Ramos (cell line): ENCODE measurements at regions not wholly inside any gene's neighbourhood (a gene's known extent, or its start where the extent isn't known, plus 50 kb on each side); places are given as distances from the start of the nearest gene placed in this dataset.

Experiments used
- in situ Hi-C: fragments of 300-500 bp; cut with MboI; formaldehyde crosslinking; loops from one replicate; pipeline ENCODE4 v1.14.3; 2022; ENCODE audit warnings: low sequenced_read_pairs; ENCODE audit not compliant: unreplicated experiment

GRCh38 chr10:21184216-21184615 lies 287.1 kb upstream of the NEBL start:
- in situ Hi-C loops, result no loop called here

DNA sequence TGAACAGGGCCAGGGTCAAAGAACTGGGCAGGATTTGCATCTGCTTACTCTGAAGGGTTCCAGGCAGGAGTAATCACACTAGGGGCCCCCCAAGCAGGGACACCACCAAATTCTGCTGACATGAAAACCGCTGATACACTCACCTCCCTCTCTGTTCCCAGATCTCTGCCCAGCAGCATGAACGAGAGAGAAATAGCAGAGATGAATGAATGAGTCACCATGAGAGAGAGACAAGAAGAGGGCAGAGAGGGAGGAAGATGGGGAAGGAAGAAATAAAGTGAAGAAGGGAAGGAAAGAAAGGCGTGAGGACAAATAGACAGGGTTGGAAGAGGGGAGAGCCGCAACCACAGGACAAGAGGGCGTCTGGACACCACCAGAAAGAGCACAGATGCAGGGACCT lies 285.9 kb upstream of the NEBL start:
- in situ Hi-C loops, result no loop called here

- in situ Hi-C loops, result no loop called here
Measured at GRCh38 chr10:21181451-21181850, 284.3 kb upstream of the NEBL start.

DNA sequence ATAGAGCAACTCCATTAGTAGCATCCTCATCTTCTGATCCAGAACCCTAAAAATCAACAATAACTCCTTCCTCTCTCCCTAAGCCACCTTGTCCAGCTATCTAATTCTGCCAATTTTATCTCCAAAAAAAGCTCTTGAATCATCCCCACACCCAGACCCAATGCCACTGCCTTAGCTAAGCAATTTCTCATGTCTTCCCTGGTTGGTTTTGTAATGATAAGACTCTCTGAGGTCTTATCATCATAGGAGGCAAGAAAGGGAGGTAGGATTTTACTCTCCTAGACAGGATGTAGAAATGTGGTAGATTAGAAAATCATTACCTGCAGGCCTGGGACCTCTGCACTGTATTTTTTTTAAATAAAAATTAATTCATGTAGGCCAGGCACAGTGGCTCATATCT lies 283.5 kb upstream of the NEBL start:
- in situ Hi-C loops, result no loop called here

GRCh38 chr10:21176934-21177480 lies 279.9 kb upstream of the NEBL start:
- in situ Hi-C loops, result no loop called here

GRCh38 chr10:21175797-21176196 lies 278.7 kb upstream of the NEBL start:
- in situ Hi-C loops, result no loop called here

GRCh38 chr10:21174715-21175495 lies 277.8 kb upstream of the NEBL start:
- in situ Hi-C loops, result no loop called here

DNA sequence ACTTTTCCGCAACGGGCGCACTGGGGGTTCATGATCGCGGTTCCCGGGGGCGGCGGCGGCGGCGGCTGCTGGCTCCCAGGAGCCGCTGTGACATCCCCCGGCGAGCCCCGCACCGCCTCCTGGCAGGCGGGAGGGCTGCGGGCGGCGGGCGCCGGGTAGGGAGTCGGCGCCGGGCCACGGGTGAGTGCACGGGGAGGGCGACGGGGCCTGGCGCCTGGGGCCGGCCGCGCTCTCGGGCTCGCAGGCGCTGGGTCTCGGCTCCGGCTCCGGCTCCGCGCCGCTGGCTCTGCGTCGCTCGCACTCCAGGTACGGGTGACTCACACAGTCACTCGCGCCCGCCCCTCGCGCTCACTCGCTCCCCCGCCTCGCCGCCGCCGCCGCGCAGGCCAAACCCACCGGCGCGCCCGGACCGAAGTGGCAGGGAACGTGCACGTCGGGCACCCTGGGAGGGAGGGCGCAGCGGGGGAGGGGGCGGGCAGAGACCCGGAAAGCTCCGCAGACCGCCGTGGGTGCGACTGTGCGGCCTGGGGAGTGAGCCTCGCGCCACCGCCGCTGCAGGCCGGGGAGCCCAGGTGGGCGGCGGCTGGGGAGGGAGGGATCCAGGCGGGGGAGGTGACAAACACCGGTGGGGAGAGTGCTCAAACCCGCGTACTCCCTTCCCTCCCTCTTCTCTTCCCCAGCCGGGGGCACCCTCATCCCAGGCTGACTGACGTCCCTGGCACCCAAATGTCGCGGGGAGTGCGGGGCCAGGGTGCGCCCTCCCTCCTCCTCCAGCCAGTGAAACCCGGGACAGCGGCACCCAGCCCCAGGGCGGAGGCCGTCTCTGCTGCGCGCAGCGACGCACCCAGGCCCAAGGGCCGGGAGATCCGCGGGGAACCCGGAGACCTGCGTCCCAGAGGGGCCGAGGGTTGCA lies 276.9 kb upstream of the NEBL start:
- in situ Hi-C loops, result no loop called here

GRCh38 chr10:21172930-21173801 lies 276.1 kb upstream of the NEBL start:
- in situ Hi-C loops, result no loop called here

GRCh38 chr10:21172542-21172929 lies 275.4 kb upstream of the NEBL start:
- in situ Hi-C loops, result no loop called here

DNA sequence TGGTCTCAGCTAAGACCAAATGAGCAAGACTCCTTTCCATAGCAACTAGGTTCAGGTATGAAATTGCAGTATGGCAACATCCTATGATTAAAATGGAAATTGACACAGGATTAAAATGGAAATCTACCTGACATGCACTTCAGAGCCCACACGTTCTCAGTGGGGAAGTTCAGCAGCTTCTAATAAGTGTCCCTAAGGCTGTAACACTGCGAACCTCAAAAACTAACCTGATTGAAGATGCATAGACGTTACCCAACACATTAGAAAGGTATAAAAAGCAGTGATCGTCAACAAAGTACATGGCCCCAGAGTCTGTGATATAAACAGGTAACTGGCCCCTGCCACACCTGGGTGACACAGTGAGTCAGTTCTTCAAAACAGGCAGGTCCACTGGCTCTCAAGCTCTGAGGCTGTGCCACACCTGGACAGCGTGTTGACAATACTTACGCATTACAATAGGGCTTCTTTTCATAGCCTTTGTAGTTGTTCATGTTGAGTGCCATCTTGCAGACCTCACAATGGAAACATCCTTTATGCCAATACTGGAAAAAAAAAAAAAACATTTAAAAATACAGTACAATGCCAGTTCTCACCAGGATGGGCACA lies 274.9 kb upstream of the NEBL start:
- in situ Hi-C loops, result no loop called here

DNA sequence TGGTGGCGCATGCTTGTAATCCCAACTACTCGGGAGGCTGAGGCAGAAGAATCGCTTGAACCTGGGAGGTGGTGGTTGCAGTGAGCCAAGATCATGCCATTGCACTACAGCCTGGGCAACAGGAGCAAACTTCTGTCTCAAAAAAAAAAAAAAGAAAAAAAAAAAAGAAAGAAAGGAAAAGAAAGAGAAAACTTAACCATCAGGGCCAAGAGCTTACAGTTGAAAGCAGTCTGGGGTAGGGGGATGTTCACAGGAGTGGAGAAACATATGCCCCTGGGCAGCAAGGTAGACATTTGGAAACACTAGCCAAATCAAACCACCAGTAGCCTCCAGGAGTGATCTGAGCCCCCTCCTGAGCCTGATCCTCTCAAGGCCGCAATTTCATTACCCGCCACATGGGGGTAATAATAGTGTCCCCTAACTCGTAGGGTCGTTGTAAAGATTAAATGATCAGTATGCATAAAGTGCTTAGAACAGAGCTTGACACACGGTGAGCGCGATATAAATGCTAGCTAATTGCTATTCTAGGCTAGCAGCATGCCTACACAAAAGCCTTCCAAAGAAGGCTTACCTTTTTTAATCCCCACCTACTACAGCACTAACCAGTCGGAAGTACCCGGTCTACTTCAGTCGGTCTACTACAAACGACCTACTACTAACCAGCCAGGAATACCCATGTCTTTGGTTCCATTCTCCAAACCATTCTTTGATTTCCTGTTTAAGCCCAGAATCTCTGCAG lies 274.3 kb upstream of the NEBL start:
- in situ Hi-C loops, result no loop called here

- in situ Hi-C loops, result no loop called here
Measured at GRCh38 chr10:21170216-21170615, 273.1 kb upstream of the NEBL start.

- in situ Hi-C loops, result no loop called here
Measured at GRCh38 chr10:21169271-21169670, 272.2 kb upstream of the NEBL start.

- in situ Hi-C loops, result no loop called here
Measured at GRCh38 chr10:21167288-21168010, 270.3 kb upstream of the NEBL start.

GRCh38 chr10:21166557-21167287 lies 269.6 kb upstream of the NEBL start:
- in situ Hi-C loops, result no loop called here

DNA sequence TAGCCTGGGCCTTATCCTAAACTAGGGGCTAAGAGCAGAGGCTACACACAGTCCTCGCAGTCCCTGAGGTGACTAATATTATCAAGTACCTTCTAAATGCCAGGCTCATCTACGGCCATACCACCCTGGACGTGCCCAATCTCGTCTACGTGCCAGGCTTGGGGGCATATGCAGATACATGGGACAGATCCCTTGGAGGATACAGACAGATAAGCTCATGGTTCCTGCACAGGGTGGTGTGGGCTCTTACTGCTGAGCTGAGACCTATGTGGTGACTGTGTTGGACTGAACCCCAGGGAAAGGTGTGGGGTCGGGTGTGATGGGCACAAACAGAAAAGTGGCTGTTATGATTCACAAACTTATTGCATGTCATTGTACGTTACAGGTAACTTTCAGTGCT lies 268.4 kb upstream of the NEBL start:
- in situ Hi-C loops, result no loop called here

DNA sequence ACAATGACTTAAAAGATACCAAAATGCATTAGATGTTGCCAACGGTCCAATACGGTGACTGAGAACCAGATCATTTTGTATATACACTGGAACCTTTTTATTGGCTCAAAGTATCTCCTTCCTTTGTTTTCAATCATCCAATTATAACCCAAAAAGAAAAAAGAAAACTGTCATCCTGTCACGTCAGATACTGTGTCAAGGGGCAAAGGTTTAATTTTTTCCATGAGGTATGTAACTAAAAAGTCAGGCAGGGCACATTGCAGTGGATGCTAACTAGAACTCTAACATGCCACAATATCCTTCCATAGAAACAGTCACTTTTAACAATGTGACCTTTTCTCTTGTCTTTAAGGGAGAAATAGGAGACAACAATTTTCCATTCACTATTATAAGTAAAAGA lies 267.6 kb upstream of the NEBL start:
- in situ Hi-C loops, result no loop called here
